ENCODE measurements at regions not wholly inside any gene's neighbourhood (a gene's known extent, or its start where the extent isn't known, plus 50 kb on each side); places are given as distances from the start of the nearest gene placed in this dataset.

DNA sequence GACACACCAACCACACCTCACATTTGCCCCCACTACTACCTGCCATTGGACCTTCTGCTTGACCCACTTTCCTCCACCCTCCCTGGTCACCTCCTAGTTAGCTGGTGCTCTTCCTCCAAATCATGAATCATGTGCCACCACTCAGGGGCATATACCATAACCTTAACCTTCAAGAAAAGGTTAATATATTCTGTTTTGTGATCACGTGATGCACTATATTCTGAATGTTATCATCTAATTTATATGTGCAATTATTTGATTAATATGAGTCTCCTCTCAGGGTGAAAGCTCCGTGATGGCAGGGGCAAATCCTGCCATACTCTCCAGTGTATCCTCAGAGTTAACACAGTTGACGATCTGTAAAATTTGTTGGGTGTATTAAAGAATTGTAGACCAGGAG, 635.5 kb downstream of the XPNPEP1 start:
- no peak for TF ChIP-seq BHLHE40 (IDR thresholded peaks at IDR 0.05; ENCODE audit: low read depth, low read length)
- TF ChIP-seq NFE2L2 (IDR thresholded peaks at IDR 0.05; ENCODE audit: low read depth, low read length), result no peak
- TF ChIP-seq, protein P1, sequence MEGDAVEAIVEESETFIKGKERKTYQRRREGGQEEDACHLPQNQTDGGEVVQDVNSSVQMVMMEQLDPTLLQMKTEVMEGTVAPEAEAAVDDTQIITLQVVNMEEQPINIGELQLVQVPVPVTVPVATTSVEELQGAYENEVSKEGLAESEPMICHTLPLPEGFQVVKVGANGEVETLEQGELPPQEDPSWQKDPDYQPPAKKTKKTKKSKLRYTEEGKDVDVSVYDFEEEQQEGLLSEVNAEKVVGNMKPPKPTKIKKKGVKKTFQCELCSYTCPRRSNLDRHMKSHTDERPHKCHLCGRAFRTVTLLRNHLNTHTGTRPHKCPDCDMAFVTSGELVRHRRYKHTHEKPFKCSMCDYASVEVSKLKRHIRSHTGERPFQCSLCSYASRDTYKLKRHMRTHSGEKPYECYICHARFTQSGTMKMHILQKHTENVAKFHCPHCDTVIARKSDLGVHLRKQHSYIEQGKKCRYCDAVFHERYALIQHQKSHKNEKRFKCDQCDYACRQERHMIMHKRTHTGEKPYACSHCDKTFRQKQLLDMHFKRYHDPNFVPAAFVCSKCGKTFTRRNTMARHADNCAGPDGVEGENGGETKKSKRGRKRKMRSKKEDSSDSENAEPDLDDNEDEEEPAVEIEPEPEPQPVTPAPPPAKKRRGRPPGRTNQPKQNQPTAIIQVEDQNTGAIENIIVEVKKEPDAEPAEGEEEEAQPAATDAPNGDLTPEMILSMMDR (conservative IDR thresholded peaks at IDR 0.05; ENCODE audit: low read depth, low read length), result no peak
- TF ChIP-seq POLR2A (IDR thresholded peaks at IDR 0.05; ENCODE audit: low read depth, low read length), result no peak

Data from IMR-90 (cell line).